SK-N-SH treated with all-trans-retinoic acid at 6 μM for 48 hours (cell line): ENCODE measurements at regions not wholly inside any gene's neighbourhood (a gene's known extent, or its start where the extent isn't known, plus 50 kb on each side); places are given as distances from the start of the nearest gene placed in this dataset.

ENCODE experiments used
- BACH2 ChIP-seq: fragments of 250-450 bp; sonication (Bioruptor Pico); IDR thresholded peaks from 2 replicates; pipeline ENCODE4 v1.9.0; 2021; ENCODE audit warnings: mild to moderate bottlenecking, borderline replicate concordance
- PATZ1 ChIP-seq: fragments of 250-450 bp; sonication (Bioruptor Pico); IDR thresholded peaks from 2 replicates; pipeline ENCODE4 v1.8.0; 2020; ENCODE audit warnings: mild to moderate bottlenecking, moderate library complexity, borderline replicate concordance
- PPARA ChIP-seq: fragments of 250-450 bp; sonication (Bioruptor Pico); IDR thresholded peaks from 2 replicates; pipeline ENCODE4 v1.5.0; 2020; ENCODE audit warnings: mild to moderate bottlenecking, borderline replicate concordance
- RARB ChIP-seq: fragments of 250-450 bp; sonication (Bioruptor Pico); IDR thresholded peaks from 2 replicates; pipeline ENCODE4 v1.8.0; 2021; ENCODE audit warnings: mild to moderate bottlenecking, moderate library complexity
- SNAI2 ChIP-seq: fragments of 250-450 bp; sonication (Bioruptor Pico); IDR thresholded peaks from 2 replicates; pipeline ENCODE4 v1.5.0; 2020; ENCODE audit warnings: mild to moderate bottlenecking, moderate library complexity
- TCF4 ChIP-seq: fragments of 250-450 bp; sonication (Bioruptor Pico); IDR thresholded peaks from 2 replicates; pipeline ENCODE4 v1.8.0; 2021; ENCODE audit warnings: mild to moderate bottlenecking, moderate library complexity, borderline replicate concordance
- ZFP3 ChIP-seq: fragments of 250-450 bp; sonication (Bioruptor Pico); IDR thresholded peaks from 2 replicates; pipeline ENCODE4 v1.5.0; 2020; ENCODE audit warnings: mild to moderate bottlenecking, moderate library complexity
- ZFP30 ChIP-seq: fragments of 450-650 bp; formaldehyde crosslinking; IDR thresholded peaks from 2 replicates; pipeline ENCODE4 v1.5.0; 2022; ENCODE audit warnings: mild to moderate bottlenecking, moderate library complexity

- TF ChIP-seq SNAI2 (CRISPR knock-in tag) (no peak), PPARA (CRISPR knock-in tag) (no peak), BACH2 (no peak), TCF4 (CRISPR knock-in tag) (no peak), ZFP3 (no peak), RARB (CRISPR knock-in tag) (no peak), PATZ1 (CRISPR knock-in tag) (no peak), ZFP30 (CRISPR knock-in tag) (no peak)
Measured at GRCh38 chr21:18959817-18960216, 556.2 kb upstream of the TMPRSS15 start.
